CD4-positive, alpha-beta memory T cell (primary cell): ENCODE measurements at regions not wholly inside any gene's neighbourhood (a gene's known extent, or its start where the extent isn't known, plus 50 kb on each side); places are given as distances from the start of the nearest gene placed in this dataset.
"Not testable (repeated sequence)": the region's sequence is repeated elsewhere in the genome, so short reads cannot be mapped to it uniquely, and the experiment has no call there.

Experiments
- CTCF ChIA-PET: fragments of 350-600 bp; sonication (Branson Sonifier 250); formaldehyde crosslinking; loops from one replicate; lab custom pipeline; 2021; ENCODE audit warnings: inconsistent platforms; ENCODE audit not compliant: partially characterized antibody; lab: Charles Lee
- POLR2A ChIA-PET: fragments of 350-600 bp; sonication (Branson Sonifier 250); formaldehyde crosslinking; loops from one replicate; lab custom pipeline; 2021; ENCODE audit not compliant: partially characterized antibody; lab: Charles Lee
- DNase-seq, 5 donors: peaks; one replicate each; pipeline versions ENCODE4 v3.0.0 to v3.0.0-alpha.2; 2020 to 2022; ENCODE audit warnings: mixed read lengths in 1 of 5
- H3K27ac ChIP-seq: one replicate; pipeline ENCODE4 v1.7.0; 2013; ENCODE audit warnings: low read depth, low read length
- H3K27me3 ChIP-seq: 2 replicates; pipeline ENCODE4 v1.7.0; 2013; ENCODE audit warnings: mild to moderate bottlenecking, low read length, moderate library complexity; ENCODE audit not compliant: insufficient read depth
- H3K36me3 ChIP-seq: 2 replicates; pipeline ENCODE4 v1.7.0; 2013; ENCODE audit warnings: mild to moderate bottlenecking, low read length, moderate library complexity; ENCODE audit not compliant: insufficient read depth
- H3K4me1 ChIP-seq: 2 replicates; pipeline ENCODE4 v1.7.0; 2013; ENCODE audit warnings: mild to moderate bottlenecking, low read length, moderate library complexity; ENCODE audit not compliant: insufficient read depth
- H3K4me3 ChIP-seq, 2 donors: one replicate each; pipeline ENCODE4 v1.7.0; 2013; ENCODE audit warnings: low read length in 2 of 2, mild to moderate bottlenecking in 1 of 2
- H3K9me3 ChIP-seq, 2 donors: one replicate each; pipeline ENCODE4 v1.7.0; 2013; ENCODE audit warnings: low read length in 2 of 2, control low read depth in 1 of 2; ENCODE audit not compliant: control insufficient read depth in 1 of 2
- H3K27ac Mint-ChIP-seq, 7 donors: one replicate each; pipeline ENCODE4 v1.8.0; 2020 to 2021; ENCODE audit warnings: mixed read lengths in 7 of 7, mild to moderate bottlenecking in 6 of 7, inconsistent platforms in 3 of 7, moderate library complexity in 3 of 7
- H3K27me3 Mint-ChIP-seq, 2 donors: one replicate each; pipeline ENCODE4 v1.8.0; 2020 to 2021; ENCODE audit warnings: mixed read lengths in 2 of 2
- H3K36me3 Mint-ChIP-seq, 2 donors: one replicate each; pipeline ENCODE4 v1.8.0; 2020 to 2021; ENCODE audit warnings: mixed read lengths in 2 of 2, inconsistent platforms in 1 of 2, mild to moderate bottlenecking in 1 of 2
- H3K4me1 Mint-ChIP-seq, 4 donors: one replicate each; pipeline ENCODE4 v1.8.0; 2020 to 2021; ENCODE audit warnings: mixed read lengths in 4 of 4, mild to moderate bottlenecking in 1 of 4
- H3K4me3 Mint-ChIP-seq, 8 donors: one replicate each; pipeline ENCODE4 v1.8.0; 2020 to 2021; ENCODE audit warnings: mixed read lengths in 8 of 8, mild to moderate bottlenecking in 7 of 8, moderate library complexity in 6 of 8, inconsistent platforms in 3 of 8
- H3K9me3 Mint-ChIP-seq, 8 donors: one replicate each; pipeline ENCODE4 v1.8.0; 2020 to 2021; ENCODE audit warnings: mixed read lengths in 8 of 8, mild to moderate bottlenecking in 5 of 8, inconsistent platforms in 3 of 8, moderate library complexity in 1 of 8
- intact Hi-C: fragments of 100-400 bp; cut with micrococcal nuclease; formaldehyde crosslinking; loops from one replicate; pipeline ENCODE4 v1.15.1; 2023

DNA sequence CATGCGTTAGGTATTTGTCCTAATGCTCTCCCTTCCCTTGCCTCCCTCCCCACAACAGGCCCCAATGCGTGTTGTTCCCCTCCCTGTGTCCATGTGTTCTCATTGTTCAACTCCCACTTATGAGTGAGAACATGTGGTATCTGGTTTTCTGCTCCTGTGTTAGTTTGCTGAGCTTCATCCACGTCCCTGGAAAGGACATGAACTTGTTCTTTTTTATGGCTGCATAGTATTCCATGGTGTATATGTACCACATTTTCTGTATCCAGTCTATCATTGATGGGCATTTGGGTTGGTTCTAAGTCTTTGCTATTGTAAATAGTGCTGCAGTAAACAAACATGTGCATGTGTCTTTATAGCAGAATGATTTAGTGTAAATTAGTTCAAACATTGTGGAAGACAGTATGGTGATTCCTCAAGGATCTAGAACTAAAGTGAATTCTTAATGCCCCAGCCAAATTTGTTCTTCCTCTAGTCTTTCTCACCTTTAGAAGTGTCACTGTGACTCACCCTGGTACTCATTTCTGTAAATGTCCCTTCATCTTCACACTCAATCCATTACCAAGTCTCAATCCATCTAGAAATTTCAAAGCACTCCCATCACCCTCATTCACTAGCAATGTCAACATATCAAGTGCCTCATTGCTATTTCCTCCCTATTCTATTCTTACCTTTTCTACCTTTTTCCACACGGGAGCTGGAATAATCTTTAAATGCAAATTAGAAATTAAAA is 123.9 kb downstream of the MREG start:
- H3K27ac Mint-ChIP-seq, H3K9me3 Mint-ChIP-seq, H3K9me3 ChIP-seq, H3K4me3 Mint-ChIP-seq, POLR2A ChIA-PET, H3K4me3 ChIP-seq, CTCF ChIA-PET, H3K27ac ChIP-seq, H3K36me3 Mint-ChIP-seq, H3K4me1 Mint-ChIP-seq, H3K27me3 ChIP-seq, intact Hi-C loops, DNase-seq, H3K4me1 ChIP-seq, H3K36me3 ChIP-seq: not testable (repeated sequence)
- peaks cover 9 to 12% of the 10 kb centered on the region in 2 donors for H3K27me3 Mint-ChIP-seq

GRCh38 chr2:215888680-215889079 is 124.7 kb downstream of the MREG start:
- Histone ChIP-seq H3K27ac (no peak overlapping the region), H3K27me3 (no peaks in the 10 kb centered on the region), H3K4me1 (no peaks in the 10 kb centered on the region), H3K9me3 (no peaks in the 10 kb centered on the region), H3K4me3 (no peak overlapping the region), H3K36me3 (no peaks in the 10 kb centered on the region)
- Mint-ChIP-seq H3K9me3 (no peaks in the 10 kb centered on the region), H3K4me3 (no peak overlapping the region), H3K4me1 (no peaks in the 10 kb centered on the region), H3K27me3 (peaks cover 9 to 12% of the 10 kb centered on the region in 2 donors), H3K27ac (no peak overlapping the region), H3K36me3 (no peaks in the 10 kb centered on the region)
- CTCF ChIA-PET, result no interaction called here
- POLR2A ChIA-PET, result no interaction called here
- intact Hi-C loops, result no loop called here
- DNase-seq, result no peak

DNA sequence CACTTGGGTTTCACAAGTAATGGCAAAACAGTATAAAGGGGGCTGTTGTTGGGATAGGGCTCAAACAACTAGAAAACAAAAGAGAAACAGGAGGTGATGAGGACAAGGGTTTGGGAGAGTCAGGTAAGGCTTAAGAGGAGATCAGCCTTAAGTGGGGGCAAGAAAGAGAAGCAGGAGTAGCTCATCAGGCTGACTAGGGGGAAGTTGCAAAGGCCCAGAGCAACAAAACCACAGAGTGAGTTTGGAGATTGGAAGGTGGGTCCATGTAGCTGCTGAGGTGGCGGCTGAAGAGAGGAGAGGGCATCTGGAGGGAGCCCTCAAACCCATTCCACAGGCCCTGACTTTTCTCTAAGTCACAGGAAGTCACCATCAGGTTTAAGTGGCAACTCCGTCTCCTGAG is 126.0 kb downstream of the MREG start:
- Histone ChIP-seq H3K27me3 (no peaks in the 10 kb centered on the region), H3K4me1 (no peaks in the 10 kb centered on the region), H3K4me3 (no peak overlapping the region), H3K36me3 (no peaks in the 10 kb centered on the region), H3K9me3 (no peaks in the 10 kb centered on the region), H3K27ac (no peak overlapping the region)
- Mint-ChIP-seq H3K4me3 (no peak overlapping the region), H3K4me1 (no peaks in the 10 kb centered on the region), H3K9me3 (no peaks in the 10 kb centered on the region), H3K36me3 (no peaks in the 10 kb centered on the region), H3K27ac (no peak overlapping the region), H3K27me3 (peaks cover 12 to 13% of the 10 kb centered on the region in 2 donors)
- CTCF ChIA-PET, result interaction anchor here (1.2 kb wide), 1 partner anchor 44 kb away, joined by 3 read pairs; no protein-coding TSS in a partner anchor
- POLR2A ChIA-PET, result no interaction called here
- DNase-seq, result no peak
- intact Hi-C loops, result no loop called here

- intact Hi-C loops, result no loop called here
- DNase-seq, result no peak
- Mint-ChIP-seq H3K27ac (no peak overlapping the region), H3K36me3 (no peaks in the 10 kb centered on the region), H3K9me3 (no peaks in the 10 kb centered on the region), H3K4me1 (no peaks in the 10 kb centered on the region), H3K27me3 (peaks cover 8 to 13% of the 10 kb centered on the region in 2 donors), H3K4me3 (no peak overlapping the region)
- Histone ChIP-seq H3K36me3 (no peaks in the 10 kb centered on the region), H3K4me3 (no peak overlapping the region), H3K27ac (no peak overlapping the region), H3K4me1 (no peaks in the 10 kb centered on the region), H3K27me3 (no peaks in the 10 kb centered on the region), H3K9me3 (no peaks in the 10 kb centered on the region)
- ChIA-PET POLR2A (no interaction called here), CTCF (interaction anchor here (0.5 kb wide), 1 partner anchor 48 kb away, joined by 3 read pairs; no protein-coding TSS in a partner anchor)
These were observed 127.3 kb downstream of the MREG start for GRCh38 chr2:215886022-215886421.

DNA sequence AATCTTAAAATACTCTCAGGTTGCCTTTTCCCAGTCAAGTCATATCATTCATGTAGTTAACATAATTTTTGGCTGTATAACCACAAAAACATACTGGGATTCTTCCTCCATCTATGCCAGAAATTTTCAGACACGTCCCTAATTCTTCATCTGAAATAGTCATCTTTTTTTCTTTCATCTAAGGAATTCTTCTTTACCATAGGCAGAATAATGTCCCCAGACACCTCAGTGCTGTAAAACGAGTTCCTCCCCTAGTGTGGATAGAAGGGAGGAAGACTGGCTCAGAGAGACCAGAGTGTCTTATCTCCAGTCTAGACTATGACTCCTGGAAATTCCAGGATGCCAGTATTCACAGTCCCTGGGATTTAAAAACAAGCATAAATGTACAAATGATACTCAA is 127.8 kb downstream of the MREG start:
- H3K27ac Mint-ChIP-seq, result no peak overlapping the region
- POLR2A ChIA-PET, result no interaction called here
- no peaks in the 10 kb centered on the region for H3K4me1 Mint-ChIP-seq
- CTCF ChIA-PET, result no interaction called here
- Histone ChIP-seq H3K4me1 (no peaks in the 10 kb centered on the region), H3K27ac (no peak overlapping the region), H3K9me3 (no peaks in the 10 kb centered on the region), H3K36me3 (no peaks in the 10 kb centered on the region), H3K27me3 (no peaks in the 10 kb centered on the region), H3K4me3 (no peak overlapping the region)
- H3K36me3 Mint-ChIP-seq, result no peaks in the 10 kb centered on the region
- intact Hi-C loops, result no loop called here
- no peak overlapping the region for H3K4me3 Mint-ChIP-seq
- no peak for DNase-seq
- no peaks in the 10 kb centered on the region for H3K9me3 Mint-ChIP-seq
- peaks cover 8 to 12% of the 10 kb centered on the region in 2 donors for H3K27me3 Mint-ChIP-seq

DNA sequence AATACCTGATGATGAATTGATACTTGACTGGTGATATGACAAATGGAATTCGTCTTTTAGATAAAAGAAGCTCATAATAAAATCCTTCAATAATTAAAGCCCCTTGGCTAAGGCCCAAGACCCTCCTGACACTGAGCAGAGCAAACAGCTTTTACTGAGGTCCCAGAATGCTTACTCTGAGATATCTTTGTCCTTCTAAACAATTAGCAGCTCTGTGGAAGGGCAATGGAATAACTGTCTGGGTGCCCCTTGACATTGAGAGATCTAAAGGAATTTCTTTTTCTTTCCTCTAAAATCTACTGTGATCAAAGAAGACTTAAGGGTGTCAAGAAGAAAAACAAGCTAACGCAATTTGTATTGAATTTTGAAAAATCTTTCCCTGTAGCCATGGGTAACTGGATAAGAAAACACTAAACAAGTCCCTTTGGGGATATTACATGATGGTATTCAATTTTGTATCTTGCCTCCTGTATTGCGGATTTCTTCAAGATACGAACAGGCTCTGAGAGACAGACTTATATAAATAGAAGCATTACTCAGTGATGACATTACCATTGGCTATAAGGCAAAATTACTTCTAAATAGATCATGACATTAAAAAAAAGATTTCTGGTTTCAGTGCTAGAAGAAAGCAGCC is 128.8 kb downstream of the MREG start:
- no peak overlapping the region for H3K4me3 ChIP-seq
- CTCF ChIA-PET, result no interaction called here
- no peaks in the 10 kb centered on the region for H3K4me1 Mint-ChIP-seq
- H3K9me3 ChIP-seq, result no peaks in the 10 kb centered on the region
- no peaks in the 10 kb centered on the region for H3K9me3 Mint-ChIP-seq
- H3K27ac ChIP-seq, result no peak overlapping the region
- no peaks in the 10 kb centered on the region for H3K36me3 Mint-ChIP-seq
- no peak for DNase-seq
- POLR2A ChIA-PET, result no interaction called here
- no peaks in the 10 kb centered on the region for H3K4me1 ChIP-seq
- H3K27me3 Mint-ChIP-seq, result peaks cover 6 to 8% of the 10 kb centered on the region in 2 donors
- H3K36me3 ChIP-seq, result no peaks in the 10 kb centered on the region
- H3K4me3 Mint-ChIP-seq, result no peak overlapping the region
- intact Hi-C loops, result no loop called here
- no peak overlapping the region for H3K27ac Mint-ChIP-seq
- no peaks in the 10 kb centered on the region for H3K27me3 ChIP-seq

GRCh38 chr2:215883799-215884198 is 129.6 kb downstream of the MREG start:
- DNase-seq, result no peak
- H3K27ac ChIP-seq, result no peak overlapping the region
- intact Hi-C loops, result no loop called here
- H3K4me1 ChIP-seq, result no peaks in the 10 kb centered on the region
- no peaks in the 10 kb centered on the region for H3K27me3 ChIP-seq
- no peaks in the 10 kb centered on the region for H3K9me3 ChIP-seq
- H3K4me3 ChIP-seq, result no peak overlapping the region
- H3K36me3 ChIP-seq, result no peaks in the 10 kb centered on the region
- H3K4me3 Mint-ChIP-seq, result no peak overlapping the region
- H3K36me3 Mint-ChIP-seq, result no peaks in the 10 kb centered on the region
- no peaks in the 10 kb centered on the region for H3K9me3 Mint-ChIP-seq
- ChIA-PET CTCF (no interaction called here), POLR2A (no interaction called here)
- H3K27me3 Mint-ChIP-seq, result peaks cover 4 to 6% of the 10 kb centered on the region in 2 donors
- H3K27ac Mint-ChIP-seq, result no peak overlapping the region
- no peaks in the 10 kb centered on the region for H3K4me1 Mint-ChIP-seq
